Stimulated activated CD4-positive, alpha-beta T cell treated with anti-CD3 and anti-CD28 coated beads, Interleukin-1b, Interleukin-23, amount 100 ng/mL, for 24 hours (primary cell): ENCODE measurements at regions not wholly inside any gene's neighbourhood (a gene's known extent, or its start where the extent isn't known, plus 50 kb on each side); places are given as distances from the start of the nearest gene placed in this dataset.

Experiments used
- DNase-seq, 4 experiments: peaks; one replicate each; pipeline ENCODE4 v3.0.0-alpha.2; 2020; ENCODE audit warnings: low read depth in 4 of 4, low spot score in 1 of 4

- DNase-seq: no peak
Measured at GRCh38 chr13:44627441-44627840, 51.3 kb upstream of the TSC22D1 start.

- no peak for DNase-seq
Measured at GRCh38 chr13:44626176-44626575, 50.0 kb upstream of the TSC22D1 start.
